H1 (cell line): ENCODE measurements at regions not wholly inside any gene's neighbourhood (a gene's known extent, or its start where the extent isn't known, plus 50 kb on each side); places are given as distances from the start of the nearest gene placed in this dataset.

ENCODE experiments used
- CTCF ChIA-PET: fragments of 300-600 bp; sonication (Branson Sonifier 250); formaldehyde crosslinking; loops from one replicate; lab custom pipeline; 2021; ENCODE audit not compliant: partially characterized antibody; lab: Charles Lee
- POLR2A ChIA-PET: fragments of 300-600 bp; sonication (Branson Sonifier 250); formaldehyde crosslinking; loops from one replicate; lab custom pipeline; 2021; ENCODE audit warnings: inconsistent platforms; ENCODE audit not compliant: partially characterized antibody; lab: Charles Lee
- DNase-seq, 2 experiments: peaks; one replicate each; pipeline versions ENCODE4 v3.0.0 to v3.0.0-alpha.2; 2010 to 2022; ENCODE audit warnings: low spot score in 2 of 2, low read depth in 1 of 2, mixed read lengths in 1 of 2
- FAIRE-seq: peaks from 2 replicates; lab custom pipeline; 2011; peaks lifted over from hg19 to GRCh38; lab: Jason Lieb, UNC
- H2AFZ ChIP-seq: 2 replicates; pipeline ENCODE4 v1.8.1; 2012; ENCODE audit warnings: low read length, inconsistent platforms
- H2AK5ac ChIP-seq: 2 replicates; pipeline ENCODE4 v1.6.1; 2013; ENCODE audit warnings: low read depth, low read length
- H2BK120ac ChIP-seq: replicated peaks from 2 replicates; pipeline ENCODE3; 2013; ENCODE audit warnings: low read depth, low read length, inconsistent platforms
- H2BK12ac ChIP-seq: 2 replicates; pipeline ENCODE4 v1.6.1; 2013; ENCODE audit warnings: low read depth, low read length
- H2BK15ac ChIP-seq: 2 replicates; pipeline ENCODE4 v1.6.1; 2013; ENCODE audit warnings: low read length
- H2BK20ac ChIP-seq: 2 replicates; pipeline ENCODE4 v1.6.1; 2013; ENCODE audit warnings: low read length
- H2BK5ac ChIP-seq: 2 replicates; pipeline ENCODE4 v1.6.1; 2013; ENCODE audit warnings: low read depth, low read length
- H3K14ac ChIP-seq: 2 replicates; pipeline ENCODE4 v1.6.1; 2013; ENCODE audit warnings: inconsistent platforms; ENCODE audit not compliant: insufficient read length
- H3K18ac ChIP-seq: 2 replicates; pipeline ENCODE4 v1.6.1; 2013; ENCODE audit warnings: low read length; ENCODE audit errors: extremely low read depth
- H3K23ac ChIP-seq: 2 replicates; pipeline ENCODE4 v1.6.1; 2013; ENCODE audit warnings: inconsistent platforms; ENCODE audit not compliant: insufficient read length
- H3K23me2 ChIP-seq: 2 replicates; pipeline ENCODE4 v1.6.1; 2013; ENCODE audit warnings: low read depth, low read length
- H3K27ac ChIP-seq: 2 replicates; pipeline ENCODE4 v1.6.1; 2011; ENCODE audit warnings: low read depth, low read length, inconsistent platforms
- H3K27me3 ChIP-seq, 4 experiments: replicated peaks in 1 of 4; 1 replicate in 1 of 4; 2 replicates in 3 of 4; pipeline versions ENCODE4 v1.6.1 to v1.8.1; 2011 to 2013; ENCODE audit warnings: low read length in 3 of 4, mild to moderate bottlenecking in 3 of 4, inconsistent platforms in 2 of 4, mixed read lengths in 2 of 4, moderate library complexity in 1 of 4; ENCODE audit not compliant: control insufficient read depth in 3 of 4, insufficient read depth in 3 of 4; ENCODE audit errors: extremely low read depth in 1 of 4
- H3K36me3 ChIP-seq, 4 experiments: 2 replicates each; pipeline versions ENCODE4 v1.6.1 to v1.8.1; 2011 to 2013; ENCODE audit warnings: mild to moderate bottlenecking in 4 of 4, low read length in 3 of 4, moderate library complexity in 2 of 4, control low read depth in 1 of 4, inconsistent platforms in 1 of 4; ENCODE audit not compliant: insufficient read depth in 4 of 4, control insufficient read depth in 2 of 4
- H3K4ac ChIP-seq: replicated peaks from 2 replicates; pipeline ENCODE3; 2013; ENCODE audit warnings: low read length, low read depth, mixed read lengths, inconsistent platforms; ENCODE audit not compliant: insufficient read length
- H3K4me1 ChIP-seq, 4 experiments: replicated peaks in 1 of 4; 1 replicate in 1 of 4; 2 replicates in 3 of 4; pipeline versions ENCODE4 v1.6.1 to v1.8.1; 2011 to 2013; ENCODE audit warnings: low read length in 3 of 4, inconsistent platforms in 2 of 4, mixed read lengths in 1 of 4; ENCODE audit not compliant: insufficient read depth in 4 of 4, control insufficient read depth in 3 of 4
- H3K4me2 ChIP-seq, 2 experiments: 2 replicates each; pipeline versions ENCODE4 v1.6.1 to v1.8.1; 2011 to 2013; ENCODE audit warnings: low read depth in 2 of 2, low read length in 2 of 2, control low read depth in 1 of 2, inconsistent platforms in 1 of 2, mild to moderate bottlenecking in 1 of 2; ENCODE audit not compliant: insufficient read depth in 1 of 2
- H3K4me3 ChIP-seq, 4 experiments: fragments of 200-600, 300-600 bp in 1 of 4; sonication (generic), shearing (Covaris generic), sonication (Bioruptor Twin) in 1 of 4; 2 replicates each; pipeline versions ENCODE4 v1.5.1 to v1.8.1; 2011 to 2016; ENCODE audit warnings: low read length in 4 of 4, low read depth in 3 of 4, control low read depth in 2 of 4, inconsistent platforms in 2 of 4, mild to moderate bottlenecking in 2 of 4, mixed read lengths in 1 of 4, moderate library complexity in 1 of 4; ENCODE audit not compliant: insufficient read depth in 2 of 4; ENCODE audit errors: extremely low read depth in 1 of 4
- H3K56ac ChIP-seq: replicated peaks from 2 replicates; pipeline ENCODE3; 2013; ENCODE audit warnings: low read depth, mild to moderate bottlenecking, mixed read lengths, low read length, inconsistent platforms; ENCODE audit not compliant: insufficient read length
- H3K79me1 ChIP-seq: 2 replicates; pipeline ENCODE4 v1.6.1; 2013; ENCODE audit warnings: low read depth, low read length, control low read depth
- H3K79me2 ChIP-seq, 2 experiments: 2 replicates each; pipeline versions ENCODE4 v1.6.1 to v1.8.1; 2012 to 2013; ENCODE audit warnings: low read length in 2 of 2, mild to moderate bottlenecking in 2 of 2, inconsistent platforms in 1 of 2; ENCODE audit not compliant: insufficient read depth in 2 of 2, control insufficient read depth in 1 of 2
- H3K9ac ChIP-seq, 4 experiments: replicated peaks in 1 of 4; 1 replicate in 1 of 4; 2 replicates in 3 of 4; pipeline versions ENCODE4 v1.6.1 to v1.8.1; 2011 to 2013; ENCODE audit warnings: low read depth in 3 of 4, low read length in 3 of 4, control low read depth in 2 of 4, mild to moderate bottlenecking in 2 of 4, moderate library complexity in 2 of 4, inconsistent platforms in 1 of 4; ENCODE audit errors: extremely low read depth in 1 of 4
- H3K9me3 ChIP-seq, 2 experiments: 2 replicates each; pipeline versions ENCODE4 v1.6.1 to v1.8.1; 2012 to 2013; ENCODE audit warnings: mild to moderate bottlenecking in 2 of 2, moderate library complexity in 2 of 2, control low read depth in 1 of 2, inconsistent platforms in 1 of 2, low read depth in 1 of 2, low read length in 1 of 2, mixed read lengths in 1 of 2; ENCODE audit not compliant: insufficient read depth in 2 of 2
- H4K20me1 ChIP-seq, 2 experiments: replicated peaks in 1 of 2; 2 replicates each; pipeline versions ENCODE3 to v1.8.1; 2011 to 2013; ENCODE audit warnings: inconsistent platforms in 2 of 2, low read length in 2 of 2, mild to moderate bottlenecking in 1 of 2; ENCODE audit not compliant: insufficient read depth in 2 of 2, control insufficient read depth in 1 of 2
- H4K5ac ChIP-seq: 2 replicates; pipeline ENCODE4 v1.6.1; 2013; ENCODE audit warnings: low read length, low read depth, mixed read lengths, inconsistent platforms; ENCODE audit not compliant: insufficient read length
- H4K8ac ChIP-seq: 2 replicates; pipeline ENCODE4 v1.8.0; 2013; ENCODE audit warnings: mild to moderate bottlenecking, moderate library complexity, low read length, inconsistent platforms; ENCODE audit not compliant: insufficient read depth; ENCODE audit errors: extremely low read depth
- H4K91ac ChIP-seq: replicated peaks from 2 replicates; pipeline ENCODE3; 2013; ENCODE audit warnings: low read length, mixed read lengths, inconsistent platforms; ENCODE audit not compliant: insufficient read length
- CHD2 ChIP-seq: IDR thresholded peaks from 2 replicates; pipeline ENCODE4 v1.6.1; 2012; ENCODE audit warnings: low read length, improper control_type of control experiment
- KDM4A ChIP-seq: IDR thresholded peaks from one replicate; pipeline ENCODE4 v1.7.1; 2012; ENCODE audit warnings: low read depth, mild to moderate bottlenecking, moderate library complexity, low read length, inconsistent platforms; ENCODE audit not compliant: severe bottlenecking
- TAF7 ChIP-seq: optimal IDR thresholded peaks from 2 replicates; pipeline ENCODE3; 2011; ENCODE audit warnings: low read depth, mild to moderate bottlenecking, inconsistent platforms, low read length, moderate library complexity, borderline replicate concordance
- TBP ChIP-seq: IDR thresholded peaks from 2 replicates; pipeline ENCODE4 v1.6.1; 2011; ENCODE audit warnings: low read depth, low read length, improper control_type of control experiment
- WGBS, 2 experiments: shearing (Covaris generic) in 1 of 2; methylation state at CpG; one replicate each; pipeline versions ENCODE4 v1.1.6 to v1.1.7; 2013 to 2015; ENCODE audit warnings: low lambda C conversion rate in 2 of 2, mixed read lengths in 2 of 2, inconsistent platforms in 1 of 2, low coverage in 1 of 2, missing lambda C conversion rate in 1 of 2; ENCODE audit not compliant: insufficient replicate concordance in 2 of 2, insufficient coverage in 1 of 2, insufficient read length in 1 of 2; ENCODE audit errors: extremely low coverage in 1 of 2, missing lambda C conversion rate in 1 of 2; 5-methylcytosine and 5-hydroxymethylcytosine counted together
- TF ChIP-seq, protein P1 (sequence below): IDR thresholded peaks from 2 replicates; pipeline ENCODE4 v1.6.1; 2011; ENCODE audit warnings: low read length, improper control_type of control experiment

DNA sequence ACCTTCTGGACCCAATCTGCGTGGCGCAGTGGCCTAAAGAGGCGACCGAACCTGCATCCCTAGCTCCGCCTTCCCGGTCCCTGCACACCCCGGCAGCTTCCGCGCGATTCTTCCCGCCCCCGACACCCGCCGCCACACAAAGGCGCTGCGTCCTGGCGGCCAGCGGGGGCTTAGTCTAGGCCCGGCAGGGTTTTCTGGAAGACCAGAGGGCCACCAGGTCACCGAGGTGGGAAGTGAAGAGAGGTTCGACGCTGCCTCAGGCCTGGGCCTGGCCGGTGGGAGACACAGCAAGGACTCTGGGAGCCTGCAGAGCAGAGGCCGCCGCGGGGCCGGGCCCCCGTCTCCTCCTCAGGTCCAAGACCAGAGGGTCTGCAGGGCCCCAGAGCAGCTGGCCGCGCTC, 154.9 kb downstream of the OR2B2 start:
- Histone ChIP-seq H4K20me1 (no peaks in the 10 kb centered on the region), H2BK20ac (no peak overlapping the region), H2BK5ac (no peak overlapping the region), H3K36me3 (no peaks in the 10 kb centered on the region), H3K79me2 (no peaks in the 10 kb centered on the region), H3K4me2 (peak overlapping the region; percentile 49 to 73; a peak in 3 of 4 replicates), H3K4me1 (peaks cover 0 to 13% (median 2%) of the 10 kb centered on the region in 4 experiments; a peak in 5 of 7 replicates), H3K9me3 (no peaks in the 10 kb centered on the region), H3K9ac (peak overlapping the region in 2 of 4 experiments; percentile 31 to 44; a peak in 2 of 7 replicates), H3K79me1 (no peaks in the 10 kb centered on the region), H3K23ac (no peak overlapping the region), H2BK12ac (no peak overlapping the region), H3K27ac (no peak overlapping the region), H3K4me3 (peak overlapping the region; percentile 29 to 64 (median 36)), H3K27me3 (peaks cover 0 to 38% (median 15%) of the 10 kb centered on the region in 4 experiments; a peak in 6 of 7 replicates), H3K4ac (no peak overlapping the region), H4K91ac (no peak overlapping the region), H2AFZ (no peak overlapping the region), H4K8ac (no peak overlapping the region), H2AK5ac (no peak overlapping the region), H3K56ac (no peak overlapping the region), H2BK120ac (no peak overlapping the region), H3K23me2 (peaks cover 5% of the 10 kb centered on the region), H3K18ac (peak overlapping the region; percentile 43; the same call in 1 of the 2 replicates), H2BK15ac (no peak overlapping the region), H4K5ac (no peak overlapping the region), H3K14ac (no peak overlapping the region)
- ChIA-PET CTCF (interaction anchor here (0.6 to 12.4 kb wide), 5 partner anchors 8 to 569 kb away, joined by 3 to 102 read pairs (median 3); no protein-coding TSS in a partner anchor), POLR2A (interaction anchor here (0.6 to 1.3 kb wide), 3 partner anchors 51 to 108 kb away, joined by 3 read pairs; a partner anchor contains a TSS)
- DNase-seq (peak in 1 of 2 experiments; percentile 74), FAIRE-seq (no peak)
- 12% methylated on average over 30 of the region's 30 CpGs; no CpG with 5 or more reads in 1 of the 2 experiments for WGBS, 2 experiments
- TF ChIP-seq TBP = 0 out of 2 replicates have a peak, but pooled peaks have one; percentile 17
- peak; percentile 67 for TF ChIP-seq KDM4A
- TF ChIP-seq CHD2 = no peak
- TF ChIP-seq, protein P1, sequence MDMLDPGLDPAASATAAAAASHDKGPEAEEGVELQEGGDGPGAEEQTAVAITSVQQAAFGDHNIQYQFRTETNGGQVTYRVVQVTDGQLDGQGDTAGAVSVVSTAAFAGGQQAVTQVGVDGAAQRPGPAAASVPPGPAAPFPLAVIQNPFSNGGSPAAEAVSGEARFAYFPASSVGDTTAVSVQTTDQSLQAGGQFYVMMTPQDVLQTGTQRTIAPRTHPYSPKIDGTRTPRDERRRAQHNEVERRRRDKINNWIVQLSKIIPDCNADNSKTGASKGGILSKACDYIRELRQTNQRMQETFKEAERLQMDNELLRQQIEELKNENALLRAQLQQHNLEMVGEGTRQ = no peak
- no peak for TF ChIP-seq TAF7
